SK-N-SH treated with all-trans-retinoic acid at 6 μM for 48 hours (cell line): ENCODE measurements at regions not wholly inside any gene's neighbourhood (a gene's known extent, or its start where the extent isn't known, plus 50 kb on each side); places are given as distances from the start of the nearest gene placed in this dataset.

Experiments
- ATAC-seq: fragments of 200-7000 bp; cut with Tn5 transposase; 3 replicates; pipeline ENCODE4 v1.9.1; 2020; ENCODE audit warnings: mild to moderate bottlenecking, moderate library complexity
- ARNTL ChIP-seq: fragments of 450-650 bp; formaldehyde crosslinking; IDR thresholded peaks from 2 replicates; pipeline ENCODE4 v1.5.0; 2020; ENCODE audit warnings: low read depth, mild to moderate bottlenecking, moderate library complexity, borderline replicate concordance
- BACH2 ChIP-seq: fragments of 250-450 bp; sonication (Bioruptor Pico); IDR thresholded peaks from 2 replicates; pipeline ENCODE4 v1.9.0; 2021; ENCODE audit warnings: mild to moderate bottlenecking, borderline replicate concordance
- CREB5 ChIP-seq: fragments of 250-450 bp; sonication (Bioruptor Pico); IDR thresholded peaks from 2 replicates; pipeline ENCODE4 v1.5.1; 2020; ENCODE audit warnings: low read depth, mild to moderate bottlenecking, moderate library complexity
- CSDC2 ChIP-seq: fragments of 250-450 bp; sonication (Bioruptor Pico); IDR thresholded peaks from 2 replicates; pipeline ENCODE4 v1.5.0; 2020; ENCODE audit warnings: mild to moderate bottlenecking, moderate library complexity
- CSRNP3 ChIP-seq: fragments of 250-450 bp; sonication (Bioruptor Pico); IDR thresholded peaks from 2 replicates; pipeline ENCODE4 v1.5.1; 2021; ENCODE audit warnings: mild to moderate bottlenecking, moderate library complexity
- ESRRG ChIP-seq: fragments of 250-450 bp; sonication (Bioruptor Pico); IDR thresholded peaks from 2 replicates; pipeline ENCODE4 v1.6.1; 2021; ENCODE audit warnings: mild to moderate bottlenecking
- GLIS3 ChIP-seq: fragments of 250-450 bp; sonication (Bioruptor Pico); IDR thresholded peaks from 2 replicates; pipeline ENCODE4 v1.5.0; 2020; ENCODE audit warnings: mild to moderate bottlenecking, moderate library complexity
- ISL1 ChIP-seq: fragments of 250-450 bp; sonication (Bioruptor Pico); IDR thresholded peaks from 2 replicates; pipeline ENCODE4 v2.1.2; 2022; ENCODE audit warnings: mild to moderate bottlenecking, moderate library complexity
- OSR1 ChIP-seq: fragments of 250-450 bp; sonication (Bioruptor Pico); IDR thresholded peaks from 2 replicates; pipeline ENCODE4 v1.8.0; 2022; ENCODE audit warnings: moderate library complexity, mild to moderate bottlenecking, inconsistent platforms
- PATZ1 ChIP-seq: fragments of 250-450 bp; sonication (Bioruptor Pico); IDR thresholded peaks from 2 replicates; pipeline ENCODE4 v1.8.0; 2020; ENCODE audit warnings: mild to moderate bottlenecking, moderate library complexity, borderline replicate concordance
- POU6F1 ChIP-seq: fragments of 250-450 bp; sonication (Bioruptor Pico); IDR thresholded peaks from 2 replicates; pipeline ENCODE4 v1.8.0; 2021; ENCODE audit warnings: low read depth, mild to moderate bottlenecking, moderate library complexity, borderline replicate concordance
- PPARA ChIP-seq: fragments of 250-450 bp; sonication (Bioruptor Pico); IDR thresholded peaks from 2 replicates; pipeline ENCODE4 v1.5.0; 2020; ENCODE audit warnings: mild to moderate bottlenecking, borderline replicate concordance
- SNAI2 ChIP-seq: fragments of 250-450 bp; sonication (Bioruptor Pico); IDR thresholded peaks from 2 replicates; pipeline ENCODE4 v1.5.0; 2020; ENCODE audit warnings: mild to moderate bottlenecking, moderate library complexity
- TCF4 ChIP-seq: fragments of 250-450 bp; sonication (Bioruptor Pico); IDR thresholded peaks from 2 replicates; pipeline ENCODE4 v1.8.0; 2021; ENCODE audit warnings: mild to moderate bottlenecking, moderate library complexity, borderline replicate concordance
- TOX ChIP-seq: fragments of 250-450 bp; sonication (Bioruptor Pico); IDR thresholded peaks from 2 replicates; pipeline ENCODE4 v1.8.0; 2021; ENCODE audit warnings: mild to moderate bottlenecking, moderate library complexity, borderline replicate concordance
- ZC3H10 ChIP-seq: fragments of 250-450 bp; sonication (Bioruptor Pico); IDR thresholded peaks from 2 replicates; pipeline ENCODE4 v1.5.1; 2021; ENCODE audit warnings: mild to moderate bottlenecking, moderate library complexity
- ZFP3 ChIP-seq: fragments of 250-450 bp; sonication (Bioruptor Pico); IDR thresholded peaks from 2 replicates; pipeline ENCODE4 v1.5.0; 2020; ENCODE audit warnings: mild to moderate bottlenecking, moderate library complexity
- ZFP30 ChIP-seq: fragments of 450-650 bp; formaldehyde crosslinking; IDR thresholded peaks from 2 replicates; pipeline ENCODE4 v1.5.0; 2022; ENCODE audit warnings: mild to moderate bottlenecking, moderate library complexity
- ZNF565 ChIP-seq: fragments of 450-650 bp; formaldehyde crosslinking; conservative IDR thresholded peaks from 2 replicates; pipeline ENCODE4 v1.5.0; 2020; ENCODE audit warnings: low read depth, mild to moderate bottlenecking, moderate library complexity
- ZNF70 ChIP-seq: fragments of 450-650 bp; formaldehyde crosslinking; IDR thresholded peaks from 2 replicates; pipeline ENCODE4 v1.5.0; 2020; ENCODE audit warnings: mild to moderate bottlenecking, moderate library complexity
- ZNF8 ChIP-seq: fragments of 450-650 bp; formaldehyde crosslinking; IDR thresholded peaks from 2 replicates; pipeline ENCODE4 v1.5.0; 2020; ENCODE audit warnings: mild to moderate bottlenecking, moderate library complexity

GRCh38 chr13:44697058-44697457 lies 120.9 kb upstream of the TSC22D1 start:
- TF ChIP-seq GLIS3 (CRISPR knock-in tag) (no peak), CSDC2 (no peak), TOX (CRISPR knock-in tag) (no peak), ZNF70 (no peak), POU6F1 (CRISPR knock-in tag) (no peak), ZFP3 (no peak), ISL1 (CRISPR knock-in tag) (no peak), ZNF8 (CRISPR knock-in tag) (no peak), ZNF565 (no peak), TCF4 (no peak), ZC3H10 (CRISPR knock-in tag) (no peak), CREB5 (CRISPR knock-in tag) (no peak), BACH2 (no peak), ARNTL (CRISPR knock-in tag) (no peak), PATZ1 (CRISPR knock-in tag) (no peak), OSR1 (no peak), SNAI2 (CRISPR knock-in tag) (no peak), CSRNP3 (CRISPR knock-in tag) (no peak), ESRRG (no peak), PPARA (no peak)
- no peak for ATAC-seq

GRCh38 chr13:44695520-44695919 lies 119.4 kb upstream of the TSC22D1 start:
- no peak for ATAC-seq
- no peak for TF ChIP-seq CSRNP3 (CRISPR knock-in tag)
- no peak for TF ChIP-seq ZFP30 (CRISPR knock-in tag)
- no peak for TF ChIP-seq ZNF70
- no peak for TF ChIP-seq ZNF565
- no peak for TF ChIP-seq PPARA
- no peak for TF ChIP-seq ZC3H10 (CRISPR knock-in tag)
- TF ChIP-seq ZFP3, result no peak
- TF ChIP-seq TOX (CRISPR knock-in tag), result no peak
- TF ChIP-seq POU6F1 (CRISPR knock-in tag), result no peak
- no peak for TF ChIP-seq SNAI2 (CRISPR knock-in tag)
- TF ChIP-seq ESRRG, result no peak
- TF ChIP-seq TCF4, result no peak
- no peak for TF ChIP-seq BACH2
- TF ChIP-seq CREB5 (CRISPR knock-in tag), result no peak
- no peak for TF ChIP-seq ARNTL (CRISPR knock-in tag)
